GM19035 (cell line): ENCODE measurements at regions not wholly inside any gene's neighbourhood (a gene's known extent, or its start where the extent isn't known, plus 50 kb on each side); places are given as distances from the start of the nearest gene placed in this dataset.
"Not testable (repeated sequence)": the region's sequence is repeated elsewhere in the genome, so short reads cannot be mapped to it uniquely, and the experiment has no call there.

Experiments
- ATAC-seq: cut with Tn5 transposase; IDR thresholded peaks from one replicate; pipeline ENCODE4 v1.9.1; 2021; ENCODE audit not compliant: unreplicated experiment

- ATAC-seq: no peak
Observed at GRCh38 chr6:14472986-14473337, 355.4 kb downstream of the CD83 start.

- ATAC-seq: no peak
Observed at GRCh38 chr6:14474816-14475215, 357.2 kb downstream of the CD83 start.

- no peak for ATAC-seq
Observed at GRCh38 chr6:14475306-14475705, 357.7 kb downstream of the CD83 start.

GRCh38 chr6:14476793-14477531, 359.4 kb downstream of the CD83 start:
- ATAC-seq: no peak

- ATAC-seq: no peak
Observed at GRCh38 chr6:14477559-14477958, 360.0 kb downstream of the CD83 start.

GRCh38 chr6:14478381-14479225, 361.0 kb downstream of the CD83 start:
- ATAC-seq: no peak

GRCh38 chr6:14481946-14482345, 364.4 kb downstream of the CD83 start:
- ATAC-seq: not testable (repeated sequence)

GRCh38 chr6:14487625-14488024, 370.1 kb downstream of the CD83 start:
- ATAC-seq: no peak

- no peak for ATAC-seq
Observed at GRCh38 chr6:14488180-14488579, 370.6 kb downstream of the CD83 start.

- ATAC-seq: no peak
Observed at GRCh38 chr6:14489445-14489844, 371.9 kb downstream of the CD83 start.

- no peak for ATAC-seq
Observed at GRCh38 chr6:14498748-14499147, 381.2 kb downstream of the CD83 start.

GRCh38 chr6:14499309-14499708, 381.7 kb downstream of the CD83 start:
- ATAC-seq: no peak

- no peak for ATAC-seq
Observed at GRCh38 chr6:14499841-14500240, 382.3 kb downstream of the CD83 start.

GRCh38 chr6:14500809-14501208, 383.2 kb downstream of the CD83 start:
- no peak for ATAC-seq

- no peak for ATAC-seq
Observed at GRCh38 chr6:14501240-14501639, 383.7 kb downstream of the CD83 start.

- no peak for ATAC-seq
Observed at GRCh38 chr6:14501914-14502313, 384.3 kb downstream of the CD83 start.

GRCh38 chr6:14502551-14502950, 385.0 kb downstream of the CD83 start:
- ATAC-seq: no peak

- no peak for ATAC-seq
Observed at GRCh38 chr6:14505401-14505800, 387.8 kb downstream of the CD83 start.

GRCh38 chr6:14506656-14507246, 389.2 kb downstream of the CD83 start:
- no peak for ATAC-seq

GRCh38 chr6:14509120-14509519, 391.5 kb downstream of the CD83 start:
- no peak for ATAC-seq

- ATAC-seq: no peak
Observed at GRCh38 chr6:14510038-14510437, 392.5 kb downstream of the CD83 start.

- no peak for ATAC-seq
Observed at GRCh38 chr6:14511061-14511586, 393.6 kb downstream of the CD83 start.
